ENCODE measurements at regions not wholly inside any gene's neighbourhood (a gene's known extent, or its start where the extent isn't known, plus 50 kb on each side); places are given as distances from the start of the nearest gene placed in this dataset.
"Not testable (repeated sequence)": the region's sequence is repeated elsewhere in the genome, so short reads cannot be mapped to it uniquely, and the experiment has no call there.

- H3K23me2 ChIP-seq (ENCODE audit: low read depth, low read length); H3K23ac ChIP-seq (ENCODE audit: insufficient read length); POLR2A ChIA-PET (ENCODE audit: partially characterized antibody); H3K79me1 ChIP-seq (ENCODE audit: low read depth, low read length); H3K9ac ChIP-seq (replicated peaks in 1 of 4; ENCODE audit: extremely low read depth in 1 of 4, low read depth in 3 of 4, low read length in 3 of 4); H3K4me1 ChIP-seq (replicated peaks in 1 of 4; ENCODE audit: control insufficient read depth in 3 of 4, insufficient read depth in 4 of 4, low read length in 3 of 4); H2AFZ ChIP-seq (ENCODE audit: low read length); H3K56ac ChIP-seq (replicated peaks; ENCODE audit: insufficient read length, low read depth, low read length); H2BK120ac ChIP-seq (replicated peaks; ENCODE audit: low read depth, low read length); H3K4me2 ChIP-seq (ENCODE audit: insufficient read depth in 1 of 2, low read depth in 2 of 2, low read length in 2 of 2); H3K36me3 ChIP-seq (ENCODE audit: control insufficient read depth in 2 of 4, insufficient read depth in 4 of 4, low read length in 3 of 4); H2BK12ac ChIP-seq (ENCODE audit: low read depth, low read length); H3K4me3 ChIP-seq (ENCODE audit: extremely low read depth in 1 of 4, insufficient read depth in 2 of 4, low read depth in 3 of 4, low read length in 4 of 4); H2BK5ac ChIP-seq (ENCODE audit: low read depth, low read length); DNase-seq (ENCODE audit: low read depth in 1 of 2, low spot score in 2 of 2); H2BK15ac ChIP-seq (ENCODE audit: low read length); H3K14ac ChIP-seq (ENCODE audit: insufficient read length); H4K91ac ChIP-seq (replicated peaks; ENCODE audit: insufficient read length, low read length); H3K18ac ChIP-seq (ENCODE audit: extremely low read depth, low read length); H2BK20ac ChIP-seq (ENCODE audit: low read length); H2AK5ac ChIP-seq (ENCODE audit: low read depth, low read length); H3K27ac ChIP-seq (ENCODE audit: low read depth, low read length); H4K20me1 ChIP-seq (replicated peaks in 1 of 2; ENCODE audit: control insufficient read depth in 1 of 2, insufficient read depth in 2 of 2, low read length in 2 of 2); H3K27me3 ChIP-seq (replicated peaks in 1 of 4; ENCODE audit: control insufficient read depth in 3 of 4, extremely low read depth in 1 of 4, insufficient read depth in 3 of 4, low read length in 3 of 4); H4K5ac ChIP-seq (ENCODE audit: insufficient read length, low read depth, low read length); H3K4ac ChIP-seq (replicated peaks; ENCODE audit: insufficient read length, low read depth, low read length); H3K79me2 ChIP-seq (ENCODE audit: control insufficient read depth in 1 of 2, insufficient read depth in 2 of 2, low read length in 2 of 2); H3K9me3 ChIP-seq (ENCODE audit: insufficient read depth in 2 of 2, low read depth in 1 of 2, low read length in 1 of 2); FAIRE-seq; H4K8ac ChIP-seq (ENCODE audit: extremely low read depth, insufficient read depth, low read length): not testable (repeated sequence)
- WGBS, 2 experiments (ENCODE audit: extremely low coverage in 1 of 2, insufficient coverage in 1 of 2, insufficient read length in 1 of 2, insufficient replicate concordance in 2 of 2, low coverage in 1 of 2, low lambda C conversion rate in 2 of 2, missing lambda C conversion rate in 1 of 2), result 89% methylated on average over 4 of the region's 4 CpGs; no CpG with 5 or more reads in 1 of the 2 experiments
- CTCF ChIA-PET (ENCODE audit: partially characterized antibody), result interaction anchor here (1.3 to 4.4 kb wide), 3 partner anchors 10 to 12 kb away, joined by 4 to 59 read pairs (median 4); no protein-coding TSS in a partner anchor
These were observed 79.1 kb downstream of the ARRDC3 start for GRCh38 chr5:91304015-91304414.

Data from H1 (cell line).